HepG2 (cell line): ENCODE measurements at regions not wholly inside any gene's neighbourhood (a gene's known extent, or its start where the extent isn't known, plus 50 kb on each side); places are given as distances from the start of the nearest gene placed in this dataset.

Source experiments
- CREB1 ChIP-seq, 2 experiments: fragments of 450-650 bp in 1 of 2; IDR thresholded peaks; 2 replicates each; pipeline ENCODE4 v1.6.1; 2016 to 2017; ENCODE audit warnings: control low read depth in 1 of 2, mild to moderate bottlenecking in 1 of 2, missing compliant biosample characterization in 1 of 2, missing genetic modification characterization in 1 of 2
- HNRNPLL ChIP-seq: fragments of 200-400 bp; formaldehyde crosslinking; IDR thresholded peaks from 2 replicates; pipeline ENCODE4 v1.6.1; 2017; ENCODE audit warnings: mild to moderate bottlenecking, low read depth, low read length; ENCODE audit not compliant: poor library complexity, severe bottlenecking
- SIN3A ChIP-seq: IDR thresholded peaks from 2 replicates; pipeline ENCODE4 v1.6.1; 2011; ENCODE audit warnings: low read depth, mild to moderate bottlenecking, control low read depth, low read length, borderline replicate concordance
- ZNF274 ChIP-seq: sonication (generic); formaldehyde crosslinking; IDR thresholded peaks from 2 replicates; pipeline ENCODE4 v1.5.1; 2020; ENCODE audit warnings: mild to moderate bottlenecking, missing genetic modification reagents
- TF ChIP-seq, protein P1 (sequence below): sonication (generic); formaldehyde crosslinking; IDR thresholded peaks from 2 replicates; pipeline ENCODE4 v1.5.0; 2020; ENCODE audit warnings: mild to moderate bottlenecking, missing genetic modification reagents, moderate library complexity
- TF ChIP-seq, protein P2 (sequence below): sonication (generic); formaldehyde crosslinking; IDR thresholded peaks from 2 replicates; pipeline ENCODE4 v1.4.0; 2020; ENCODE audit warnings: missing genetic modification reagents, borderline replicate concordance
- TF ChIP-seq, protein P3 (sequence below): sonication (generic); formaldehyde crosslinking; conservative IDR thresholded peaks from 2 replicates; pipeline ENCODE4 v1.4.0; 2020; ENCODE audit warnings: missing genetic modification reagents

DNA sequence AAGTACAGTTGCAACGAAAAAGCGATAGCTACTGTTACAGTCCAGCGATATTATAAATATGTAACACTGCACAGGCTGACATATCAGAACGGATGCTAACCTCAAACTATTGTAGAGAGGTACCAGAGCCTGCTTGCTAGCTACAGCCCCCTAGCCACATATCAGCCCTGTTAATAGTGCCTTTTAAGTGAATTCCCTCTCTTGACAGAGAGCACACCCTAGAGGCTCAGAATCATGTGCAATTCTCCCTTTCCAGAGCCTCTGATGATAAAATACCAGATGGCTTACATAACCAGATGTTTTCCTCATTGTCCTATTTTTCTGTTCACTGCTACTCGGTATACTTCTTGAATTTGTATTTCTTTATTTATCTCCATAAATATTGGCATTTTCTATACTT is 960.7 kb upstream of the CELF2 start:
- TF ChIP-seq, protein P1, sequence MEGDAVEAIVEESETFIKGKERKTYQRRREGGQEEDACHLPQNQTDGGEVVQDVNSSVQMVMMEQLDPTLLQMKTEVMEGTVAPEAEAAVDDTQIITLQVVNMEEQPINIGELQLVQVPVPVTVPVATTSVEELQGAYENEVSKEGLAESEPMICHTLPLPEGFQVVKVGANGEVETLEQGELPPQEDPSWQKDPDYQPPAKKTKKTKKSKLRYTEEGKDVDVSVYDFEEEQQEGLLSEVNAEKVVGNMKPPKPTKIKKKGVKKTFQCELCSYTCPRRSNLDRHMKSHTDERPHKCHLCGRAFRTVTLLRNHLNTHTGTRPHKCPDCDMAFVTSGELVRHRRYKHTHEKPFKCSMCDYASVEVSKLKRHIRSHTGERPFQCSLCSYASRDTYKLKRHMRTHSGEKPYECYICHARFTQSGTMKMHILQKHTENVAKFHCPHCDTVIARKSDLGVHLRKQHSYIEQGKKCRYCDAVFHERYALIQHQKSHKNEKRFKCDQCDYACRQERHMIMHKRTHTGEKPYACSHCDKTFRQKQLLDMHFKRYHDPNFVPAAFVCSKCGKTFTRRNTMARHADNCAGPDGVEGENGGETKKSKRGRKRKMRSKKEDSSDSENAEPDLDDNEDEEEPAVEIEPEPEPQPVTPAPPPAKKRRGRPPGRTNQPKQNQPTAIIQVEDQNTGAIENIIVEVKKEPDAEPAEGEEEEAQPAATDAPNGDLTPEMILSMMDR = no peak
- TF ChIP-seq ZNF274 (CRISPR knock-in tag) = no peak
- no peak for TF ChIP-seq HNRNPLL
- no peak for TF ChIP-seq CREB1 (IDR thresholded peaks at IDR 0.05)
- no peak for TF ChIP-seq CREB1 (CRISPR knock-in tag; IDR thresholded peaks at IDR 0.05)
- no peak for TF ChIP-seq SIN3A
- TF ChIP-seq, protein P2, sequence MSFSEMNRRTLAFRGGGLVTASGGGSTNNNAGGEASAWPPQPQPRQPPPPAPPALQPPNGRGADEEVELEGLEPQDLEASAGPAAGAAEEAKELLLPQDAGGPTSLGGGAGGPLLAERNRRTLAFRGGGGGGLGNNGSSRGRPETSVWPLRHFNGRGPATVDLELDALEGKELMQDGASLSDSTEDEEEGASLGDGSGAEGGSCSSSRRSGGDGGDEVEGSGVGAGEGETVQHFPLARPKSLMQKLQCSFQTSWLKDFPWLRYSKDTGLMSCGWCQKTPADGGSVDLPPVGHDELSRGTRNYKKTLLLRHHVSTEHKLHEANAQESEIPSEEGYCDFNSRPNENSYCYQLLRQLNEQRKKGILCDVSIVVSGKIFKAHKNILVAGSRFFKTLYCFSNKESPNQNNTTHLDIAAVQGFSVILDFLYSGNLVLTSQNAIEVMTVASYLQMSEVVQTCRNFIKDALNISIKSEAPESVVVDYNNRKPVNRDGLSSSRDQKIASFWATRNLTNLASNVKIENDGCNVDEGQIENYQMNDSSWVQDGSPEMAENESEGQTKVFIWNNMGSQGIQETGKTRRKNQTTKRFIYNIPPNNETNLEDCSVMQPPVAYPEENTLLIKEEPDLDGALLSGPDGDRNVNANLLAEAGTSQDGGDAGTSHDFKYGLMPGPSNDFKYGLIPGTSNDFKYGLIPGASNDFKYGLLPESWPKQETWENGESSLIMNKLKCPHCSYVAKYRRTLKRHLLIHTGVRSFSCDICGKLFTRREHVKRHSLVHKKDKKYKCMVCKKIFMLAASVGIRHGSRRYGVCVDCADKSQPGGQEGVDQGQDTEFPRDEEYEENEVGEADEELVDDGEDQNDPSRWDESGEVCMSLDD (CRISPR knock-in tag) = no peak
- TF ChIP-seq, protein P3, sequence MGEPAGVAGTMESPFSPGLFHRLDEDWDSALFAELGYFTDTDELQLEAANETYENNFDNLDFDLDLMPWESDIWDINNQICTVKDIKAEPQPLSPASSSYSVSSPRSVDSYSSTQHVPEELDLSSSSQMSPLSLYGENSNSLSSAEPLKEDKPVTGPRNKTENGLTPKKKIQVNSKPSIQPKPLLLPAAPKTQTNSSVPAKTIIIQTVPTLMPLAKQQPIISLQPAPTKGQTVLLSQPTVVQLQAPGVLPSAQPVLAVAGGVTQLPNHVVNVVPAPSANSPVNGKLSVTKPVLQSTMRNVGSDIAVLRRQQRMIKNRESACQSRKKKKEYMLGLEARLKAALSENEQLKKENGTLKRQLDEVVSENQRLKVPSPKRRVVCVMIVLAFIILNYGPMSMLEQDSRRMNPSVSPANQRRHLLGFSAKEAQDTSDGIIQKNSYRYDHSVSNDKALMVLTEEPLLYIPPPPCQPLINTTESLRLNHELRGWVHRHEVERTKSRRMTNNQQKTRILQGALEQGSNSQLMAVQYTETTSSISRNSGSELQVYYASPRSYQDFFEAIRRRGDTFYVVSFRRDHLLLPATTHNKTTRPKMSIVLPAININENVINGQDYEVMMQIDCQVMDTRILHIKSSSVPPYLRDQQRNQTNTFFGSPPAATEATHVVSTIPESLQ (CRISPR knock-in tag) = no peak
